Body of pancreas (tissue), 4 donors: ENCODE measurements at regions not wholly inside any gene's neighbourhood (a gene's known extent, or its start where the extent isn't known, plus 50 kb on each side); places are given as distances from the start of the nearest gene placed in this dataset.

Source experiments
- POLR2A ChIP-seq, 3 donors: fragments of 450-650 bp; IDR thresholded peaks; one replicate each; pipeline ENCODE4 v1.6.1; 2016; ENCODE audit warnings: antibody characterized with exemption in 3 of 3, mild to moderate bottlenecking in 2 of 3
- TF ChIP-seq, protein P1 (sequence below), 7 experiments: fragments of 450-650 bp in 4 of 7; fragments of 200-600 bp in 3 of 7; sonication (generic) in 3 of 7; IDR thresholded peaks; one replicate each; pipeline ENCODE4 v1.5.1; 2016 to 2019; ENCODE audit warnings: antibody characterized with exemption in 7 of 7

DNA sequence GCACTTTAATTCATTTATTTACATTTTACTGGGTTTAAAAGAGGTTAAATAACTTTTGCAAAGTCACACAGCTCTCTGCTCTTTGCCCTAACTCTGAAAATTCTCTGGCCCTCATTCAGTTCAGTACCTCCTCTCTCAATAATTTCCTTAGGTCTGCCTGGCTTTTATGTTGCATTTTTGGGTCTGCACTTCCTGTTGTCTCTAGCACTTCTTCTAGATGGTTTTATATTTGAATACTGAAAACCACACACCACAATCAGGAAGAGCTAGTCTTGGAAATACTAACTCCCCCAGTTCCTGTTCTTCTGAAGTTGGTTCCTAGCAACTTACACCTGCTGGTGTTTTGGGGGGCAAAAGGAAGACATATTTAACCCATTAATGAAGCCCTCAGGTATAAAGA lies 577.9 kb downstream of the HS3ST4 start:
- TF ChIP-seq POLR2A (IDR thresholded peaks at IDR 0.05): no peak
- TF ChIP-seq, protein P1, sequence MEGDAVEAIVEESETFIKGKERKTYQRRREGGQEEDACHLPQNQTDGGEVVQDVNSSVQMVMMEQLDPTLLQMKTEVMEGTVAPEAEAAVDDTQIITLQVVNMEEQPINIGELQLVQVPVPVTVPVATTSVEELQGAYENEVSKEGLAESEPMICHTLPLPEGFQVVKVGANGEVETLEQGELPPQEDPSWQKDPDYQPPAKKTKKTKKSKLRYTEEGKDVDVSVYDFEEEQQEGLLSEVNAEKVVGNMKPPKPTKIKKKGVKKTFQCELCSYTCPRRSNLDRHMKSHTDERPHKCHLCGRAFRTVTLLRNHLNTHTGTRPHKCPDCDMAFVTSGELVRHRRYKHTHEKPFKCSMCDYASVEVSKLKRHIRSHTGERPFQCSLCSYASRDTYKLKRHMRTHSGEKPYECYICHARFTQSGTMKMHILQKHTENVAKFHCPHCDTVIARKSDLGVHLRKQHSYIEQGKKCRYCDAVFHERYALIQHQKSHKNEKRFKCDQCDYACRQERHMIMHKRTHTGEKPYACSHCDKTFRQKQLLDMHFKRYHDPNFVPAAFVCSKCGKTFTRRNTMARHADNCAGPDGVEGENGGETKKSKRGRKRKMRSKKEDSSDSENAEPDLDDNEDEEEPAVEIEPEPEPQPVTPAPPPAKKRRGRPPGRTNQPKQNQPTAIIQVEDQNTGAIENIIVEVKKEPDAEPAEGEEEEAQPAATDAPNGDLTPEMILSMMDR (IDR thresholded peaks at IDR 0.05): no peak
